HG03439 (cell line): ENCODE measurements at regions not wholly inside any gene's neighbourhood (a gene's known extent, or its start where the extent isn't known, plus 50 kb on each side); places are given as distances from the start of the nearest gene placed in this dataset.

Source experiments
- ATAC-seq: cut with Tn5 transposase; IDR thresholded peaks from one replicate; pipeline ENCODE4 v1.9.1; 2021; ENCODE audit warnings: mild to moderate bottlenecking, moderate library complexity; ENCODE audit not compliant: unreplicated experiment

GRCh38 chr13:85742355-85742754, 56.9 kb downstream of the SLITRK6 start:
- no peak for ATAC-seq

- ATAC-seq, result no peak
Observed at GRCh38 chr13:85741017-85741416, 58.2 kb downstream of the SLITRK6 start.

- ATAC-seq, result no peak
Observed at GRCh38 chr13:85738696-85739320, 60.4 kb downstream of the SLITRK6 start.

GRCh38 chr13:85737952-85738351, 61.3 kb downstream of the SLITRK6 start:
- no peak for ATAC-seq

GRCh38 chr13:85729296-85729695, 69.9 kb downstream of the SLITRK6 start:
- ATAC-seq, result no peak

GRCh38 chr13:85728811-85729210, 70.4 kb downstream of the SLITRK6 start:
- ATAC-seq, result no peak

- ATAC-seq, result no peak
Observed at GRCh38 chr13:85725433-85725832, 73.8 kb downstream of the SLITRK6 start.

GRCh38 chr13:85724546-85725432, 74.4 kb downstream of the SLITRK6 start:
- no peak for ATAC-seq

- ATAC-seq, result no peak
Observed at GRCh38 chr13:85719749-85720148, 79.5 kb downstream of the SLITRK6 start.

GRCh38 chr13:85717921-85718320, 81.3 kb downstream of the SLITRK6 start:
- ATAC-seq, result no peak

- ATAC-seq, result no peak
Observed at GRCh38 chr13:85710545-85710944, 88.7 kb downstream of the SLITRK6 start.

- no peak for ATAC-seq
Observed at GRCh38 chr13:85709721-85710120, 89.5 kb downstream of the SLITRK6 start.

GRCh38 chr13:85709072-85709471, 90.1 kb downstream of the SLITRK6 start:
- no peak for ATAC-seq

GRCh38 chr13:85700906-85701305, 98.3 kb downstream of the SLITRK6 start:
- ATAC-seq, result no peak

- no peak for ATAC-seq
Observed at GRCh38 chr13:85698256-85698655, 101.0 kb downstream of the SLITRK6 start.

- ATAC-seq, result no peak
Observed at GRCh38 chr13:85694992-85695391, 104.2 kb downstream of the SLITRK6 start.

- no peak for ATAC-seq
Observed at GRCh38 chr13:85693889-85694511, 105.2 kb downstream of the SLITRK6 start.

- ATAC-seq, result no peak
Observed at GRCh38 chr13:85690368-85690767, 108.9 kb downstream of the SLITRK6 start.

GRCh38 chr13:85685436-85685835, 113.8 kb downstream of the SLITRK6 start:
- ATAC-seq, result no peak

GRCh38 chr13:85675151-85675907, 123.9 kb downstream of the SLITRK6 start:
- ATAC-seq, result no peak

- ATAC-seq, result no peak
Observed at GRCh38 chr13:85671336-85671735, 127.9 kb downstream of the SLITRK6 start.
